Liver (tissue), 8 donors: ENCODE measurements at regions not wholly inside any gene's neighbourhood (a gene's known extent, or its start where the extent isn't known, plus 50 kb on each side); places are given as distances from the start of the nearest gene placed in this dataset.

Experiments used
- DNase-seq: peaks from one replicate; pipeline ENCODE4 v3.0.0-alpha.2; 2017; ENCODE audit warnings: low spot score
- H3K27ac ChIP-seq, 2 donors: one replicate each; pipeline ENCODE4 v1.7.0; 2013; ENCODE audit warnings: inconsistent platforms in 2 of 2, low read length in 2 of 2, control low read depth in 1 of 2, low read depth in 1 of 2, mild to moderate bottlenecking in 1 of 2
- H3K27me3 ChIP-seq, 4 donors: one replicate each; pipeline versions ENCODE4 v1.6.1 to v1.7.0; 2013; ENCODE audit warnings: low read length in 3 of 4, inconsistent platforms in 1 of 4, mild to moderate bottlenecking in 1 of 4, moderate library complexity in 1 of 4; ENCODE audit not compliant: control insufficient read depth in 4 of 4, insufficient read depth in 4 of 4
- H3K36me3 ChIP-seq, 4 donors: one replicate each; pipeline versions ENCODE4 v1.6.1 to v1.7.0; 2013; ENCODE audit warnings: low read length in 3 of 4, mild to moderate bottlenecking in 3 of 4, low read depth in 1 of 4, moderate library complexity in 1 of 4; ENCODE audit not compliant: control insufficient read depth in 4 of 4, insufficient read depth in 3 of 4
- H3K4me1 ChIP-seq, 4 donors: one replicate each; pipeline versions ENCODE4 v1.6.1 to v1.7.0; 2013; ENCODE audit warnings: low read length in 3 of 4, mild to moderate bottlenecking in 3 of 4, moderate library complexity in 1 of 4; ENCODE audit not compliant: control insufficient read depth in 4 of 4, insufficient read depth in 4 of 4
- H3K4me3 ChIP-seq, 3 donors: one replicate each; pipeline versions ENCODE4 v1.6.1 to v1.7.0; 2013; ENCODE audit warnings: low read length in 3 of 3, control low read depth in 1 of 3, low read depth in 1 of 3, mild to moderate bottlenecking in 1 of 3
- H3K9ac ChIP-seq, 2 donors: one replicate each; pipeline ENCODE4 v1.7.0; 2013; ENCODE audit warnings: low read length in 2 of 2, mild to moderate bottlenecking in 2 of 2, moderate library complexity in 2 of 2, control low read depth in 1 of 2, low read depth in 1 of 2
- H3K9me3 ChIP-seq, 4 donors: one replicate each; pipeline versions ENCODE4 v1.6.1 to v1.7.0; 2013; ENCODE audit warnings: low read length in 3 of 4; ENCODE audit not compliant: control insufficient read depth in 4 of 4
- CTCF ChIP-seq: fragments of 150-350 bp; IDR thresholded peaks from 2 replicates; pipeline ENCODE4 v1.5.1; 2017; ENCODE audit warnings: improper control_type of control experiment, low read depth, low read length; ENCODE audit not compliant: missing input control
- EGR1 ChIP-seq, 2 donors: IDR thresholded peaks; 2 replicates each; pipeline ENCODE4 v1.6.1; 2016 to 2018; ENCODE audit warnings: antibody characterized with exemption in 2 of 2, low read depth in 2 of 2
- FOXA1 ChIP-seq: IDR thresholded peaks from 2 replicates; pipeline ENCODE4 v1.6.1; 2016; ENCODE audit warnings: antibody characterized with exemption
- FOXA2 ChIP-seq: IDR thresholded peaks from 2 replicates; pipeline ENCODE4 v1.6.1; 2016; ENCODE audit warnings: antibody characterized with exemption
- GABPA ChIP-seq, 2 donors: IDR thresholded peaks in 1 of 2; conservative IDR thresholded peaks in 1 of 2; 2 replicates each; pipeline ENCODE4 v1.6.1; 2016; ENCODE audit warnings: antibody characterized with exemption in 2 of 2, mild to moderate bottlenecking in 1 of 2, moderate library complexity in 1 of 2
- HNF4A ChIP-seq, 2 donors: conservative IDR thresholded peaks; 2 replicates each; pipeline ENCODE4 v1.6.1; 2016; ENCODE audit warnings: antibody characterized with exemption in 2 of 2, mild to moderate bottlenecking in 2 of 2
- HNF4G ChIP-seq: IDR thresholded peaks from 2 replicates; pipeline ENCODE4 v1.6.1; 2016; ENCODE audit warnings: antibody characterized with exemption
- JUND ChIP-seq, 2 donors: IDR thresholded peaks; 2 replicates each; pipeline ENCODE4 v1.6.1; 2016; ENCODE audit warnings: antibody characterized with exemption in 2 of 2
- MAX ChIP-seq: IDR thresholded peaks from 2 replicates; pipeline ENCODE4 v1.6.1; 2016; ENCODE audit warnings: antibody characterized with exemption
- NR2F2 ChIP-seq: IDR thresholded peaks from 2 replicates; pipeline ENCODE4 v1.6.1; 2016; ENCODE audit warnings: antibody characterized with exemption
- RAD21 ChIP-seq, 2 donors: IDR thresholded peaks; 2 replicates each; pipeline ENCODE4 v1.6.1; 2016; ENCODE audit warnings: antibody characterized with exemption in 2 of 2, mild to moderate bottlenecking in 2 of 2
- REST ChIP-seq: IDR thresholded peaks from 2 replicates; pipeline ENCODE4 v1.6.1; 2016; ENCODE audit warnings: antibody characterized with exemption, mild to moderate bottlenecking
- RXRA ChIP-seq, 2 donors: IDR thresholded peaks; 2 replicates each; pipeline ENCODE4 v1.6.1; 2017 to 2018; ENCODE audit warnings: antibody characterized with exemption in 2 of 2, mild to moderate bottlenecking in 1 of 2
- SP1 ChIP-seq: IDR thresholded peaks from 2 replicates; pipeline ENCODE4 v1.6.1; 2018; ENCODE audit warnings: antibody characterized with exemption, mild to moderate bottlenecking
- TAF1 ChIP-seq: conservative IDR thresholded peaks from 2 replicates; pipeline ENCODE4 v1.6.1; 2016; ENCODE audit warnings: antibody characterized with exemption, mild to moderate bottlenecking
- YY1 ChIP-seq: IDR thresholded peaks from 2 replicates; pipeline ENCODE4 v1.6.1; 2016; ENCODE audit warnings: antibody characterized with exemption, mild to moderate bottlenecking
- ZBTB33 ChIP-seq: IDR thresholded peaks from 2 replicates; pipeline ENCODE4 v1.6.1; 2016; ENCODE audit warnings: antibody characterized with exemption
- WGBS: extraction: QIAGEN DNeasy Blood & Tissue Kit; methylation state at CpG from one replicate; pipeline ENCODE4 v1.1.7; 2013; 5-methylcytosine and 5-hydroxymethylcytosine counted together
- donor health status: healthy.
- donor health status: healthy.
- donor health status: healthy.
- donor health status: healthy.
- donor health status: healthy.

DNA sequence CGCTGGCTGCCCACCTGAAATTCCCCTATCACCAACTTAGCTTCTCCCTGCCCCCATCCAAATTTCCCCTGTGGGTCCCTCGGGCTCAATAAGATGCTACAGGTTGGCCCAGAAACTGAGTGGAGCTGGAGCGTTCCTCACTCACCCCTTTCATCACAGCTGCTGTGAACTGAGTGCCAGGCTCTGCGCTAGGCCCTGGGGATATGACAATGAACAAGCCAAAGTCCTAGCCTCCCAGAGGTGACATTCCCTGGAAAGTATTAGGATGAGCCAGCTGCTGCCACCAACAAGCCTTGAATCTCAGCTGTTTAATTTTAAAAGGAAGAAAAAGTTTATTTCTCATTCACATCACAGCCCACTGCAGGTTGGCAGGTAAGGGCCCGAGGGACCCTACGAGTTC is 86.6 kb upstream of the EYA2 start:
- no peak overlapping the region for H3K4me3 ChIP-seq
- no peaks in the 10 kb centered on the region for H3K36me3 ChIP-seq
- no peaks in the 10 kb centered on the region for H3K27me3 ChIP-seq
- no peak for DNase-seq
- 75% methylated on average over 6 of the region's 6 CpGs for WGBS
- H3K27ac ChIP-seq: no peak overlapping the region
- no peak overlapping the region for H3K9ac ChIP-seq
- no peak for TF ChIP-seq RAD21 (IDR thresholded peaks at IDR 0.05)
- no peak for TF ChIP-seq MAX
- TF ChIP-seq NR2F2: no peak
- no peak for TF ChIP-seq RXRA (IDR thresholded peaks at IDR 0.05)
- TF ChIP-seq EGR1 (IDR thresholded peaks at IDR 0.05; ENCODE audit: low read depth in 2 of 2): no peak
- no peak for TF ChIP-seq FOXA2
- no peak for TF ChIP-seq ZBTB33
- no peak for TF ChIP-seq CTCF
- TF ChIP-seq REST: no peak
- no peak for TF ChIP-seq FOXA1
- TF ChIP-seq SP1: no peak
- no peak for TF ChIP-seq YY1
- no peak for TF ChIP-seq GABPA (IDR thresholded peaks at IDR 0.05 in 1 of 2, conservative IDR thresholded peaks at IDR 0.05 in 1 of 2)
- TF ChIP-seq JUND (IDR thresholded peaks at IDR 0.05): no peak
- TF ChIP-seq TAF1: no peak
- no peak for TF ChIP-seq HNF4G
- H3K4me1 ChIP-seq: peaks cover 2 to 44% (median 38%) of the 10 kb centered on the region in 4 donors
- no peaks in the 10 kb centered on the region for H3K9me3 ChIP-seq

GRCh38 chr20:46808565-46808964 is 86.1 kb upstream of the EYA2 start:
- Histone ChIP-seq H3K4me3 (no peak overlapping the region), H3K9me3 (no peaks in the 10 kb centered on the region), H3K27ac (peak overlapping the region; percentile 49 to 53), H3K9ac (no peak overlapping the region), H3K4me1 (peaks cover 2 to 44% (median 38%) of the 10 kb centered on the region in 4 donors), H3K36me3 (no peaks in the 10 kb centered on the region), H3K27me3 (no peaks in the 10 kb centered on the region)
- 19% methylated on average over 1 of the region's 1 CpG for WGBS
- TF ChIP-seq RAD21 (IDR thresholded peaks at IDR 0.05) (peak; percentile 17 to 26), HNF4G (no peak), JUND (IDR thresholded peaks at IDR 0.05) (no peak), FOXA2 (peak; percentile 67), FOXA1 (peak; percentile 45), HNF4A (conservative IDR thresholded peaks at IDR 0.05) (peak in 1 of 2 donors; percentile 13), ZBTB33 (no peak), RXRA (IDR thresholded peaks at IDR 0.05) (peak in 1 of 2 donors; percentile 17)
- DNase-seq: no peak
